Nephron progenitor cell (in vitro differentiated cells): ENCODE measurements at regions not wholly inside any gene's neighbourhood (a gene's known extent, or its start where the extent isn't known, plus 50 kb on each side); places are given as distances from the start of the nearest gene placed in this dataset.

Experiments
- DNase-seq: peaks from one replicate; pipeline ENCODE4 v3.0.0; 2021
- H3K27ac Mint-ChIP-seq: 2 replicates; pipeline ENCODE4 v1.8.0; 2021; ENCODE audit warnings: mild to moderate bottlenecking, moderate library complexity, mixed read lengths
- H3K27me3 Mint-ChIP-seq: 2 replicates; pipeline ENCODE4 v1.8.0; 2021; ENCODE audit warnings: mild to moderate bottlenecking, low read depth, mixed read lengths; ENCODE audit not compliant: poor library complexity
- H3K36me3 Mint-ChIP-seq: 2 replicates; pipeline ENCODE4 v1.8.0; 2021; ENCODE audit warnings: low read depth, mixed read lengths
- H3K4me1 Mint-ChIP-seq: 2 replicates; pipeline ENCODE4 v1.8.0; 2021; ENCODE audit warnings: mixed read lengths
- H3K4me3 Mint-ChIP-seq: 2 replicates; pipeline ENCODE4 v1.8.0; 2021; ENCODE audit warnings: mild to moderate bottlenecking, moderate library complexity, mixed read lengths
- H3K9me3 Mint-ChIP-seq: 2 replicates; pipeline ENCODE4 v1.8.0; 2021; ENCODE audit warnings: mild to moderate bottlenecking, moderate library complexity, mixed read lengths
- TF ChIP-seq, protein P1 (sequence below): fragments of 200-600 bp; sonication (generic); IDR thresholded peaks from 2 replicates; pipeline ENCODE4 v1.5.0; 2021; ENCODE audit warnings: antibody characterized with exemption

DNA sequence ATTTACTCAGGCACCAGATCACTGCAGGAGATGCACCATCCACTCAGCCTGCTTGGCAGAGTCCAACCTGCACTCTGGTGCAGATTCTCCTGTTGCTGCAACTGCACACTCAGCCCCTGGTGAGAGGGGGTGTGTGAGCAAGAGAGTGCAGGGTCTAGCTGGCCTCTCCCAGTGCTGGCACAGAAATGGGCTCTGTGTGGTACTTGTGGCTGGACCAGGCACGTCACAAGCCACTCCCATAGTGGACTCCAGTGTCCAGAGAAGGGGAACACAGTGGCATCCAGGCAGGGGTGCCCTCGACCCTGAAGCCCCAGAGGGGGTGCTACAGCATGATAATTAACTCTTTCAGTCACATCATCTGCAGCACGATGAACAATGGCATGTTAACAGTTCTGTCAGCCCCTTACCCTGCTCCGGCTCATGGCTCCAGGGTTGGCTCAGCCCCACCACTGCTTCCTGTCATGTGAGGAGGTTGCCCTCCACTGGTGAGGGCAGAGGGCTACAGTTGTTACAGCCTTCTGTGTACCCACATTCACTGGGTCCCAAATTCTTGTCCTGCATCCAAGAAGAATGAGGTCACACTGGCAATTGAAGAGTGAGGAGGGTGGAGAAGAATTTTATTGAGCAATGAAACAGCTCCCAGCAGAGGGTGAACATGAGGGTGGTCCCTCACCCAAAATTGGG lies 135.7 kb downstream of the EVA1A start:
- Mint-ChIP-seq H3K4me3 (no peak overlapping the region), H3K9me3 (no peaks in the 10 kb centered on the region), H3K4me1 (peaks cover 8% of the 10 kb centered on the region), H3K36me3 (no peaks in the 10 kb centered on the region), H3K27ac (no peak overlapping the region), H3K27me3 (peaks cover 10% of the 10 kb centered on the region)
- TF ChIP-seq, protein P1, sequence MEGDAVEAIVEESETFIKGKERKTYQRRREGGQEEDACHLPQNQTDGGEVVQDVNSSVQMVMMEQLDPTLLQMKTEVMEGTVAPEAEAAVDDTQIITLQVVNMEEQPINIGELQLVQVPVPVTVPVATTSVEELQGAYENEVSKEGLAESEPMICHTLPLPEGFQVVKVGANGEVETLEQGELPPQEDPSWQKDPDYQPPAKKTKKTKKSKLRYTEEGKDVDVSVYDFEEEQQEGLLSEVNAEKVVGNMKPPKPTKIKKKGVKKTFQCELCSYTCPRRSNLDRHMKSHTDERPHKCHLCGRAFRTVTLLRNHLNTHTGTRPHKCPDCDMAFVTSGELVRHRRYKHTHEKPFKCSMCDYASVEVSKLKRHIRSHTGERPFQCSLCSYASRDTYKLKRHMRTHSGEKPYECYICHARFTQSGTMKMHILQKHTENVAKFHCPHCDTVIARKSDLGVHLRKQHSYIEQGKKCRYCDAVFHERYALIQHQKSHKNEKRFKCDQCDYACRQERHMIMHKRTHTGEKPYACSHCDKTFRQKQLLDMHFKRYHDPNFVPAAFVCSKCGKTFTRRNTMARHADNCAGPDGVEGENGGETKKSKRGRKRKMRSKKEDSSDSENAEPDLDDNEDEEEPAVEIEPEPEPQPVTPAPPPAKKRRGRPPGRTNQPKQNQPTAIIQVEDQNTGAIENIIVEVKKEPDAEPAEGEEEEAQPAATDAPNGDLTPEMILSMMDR: peak; percentile 7
- DNase-seq: no peak

DNA sequence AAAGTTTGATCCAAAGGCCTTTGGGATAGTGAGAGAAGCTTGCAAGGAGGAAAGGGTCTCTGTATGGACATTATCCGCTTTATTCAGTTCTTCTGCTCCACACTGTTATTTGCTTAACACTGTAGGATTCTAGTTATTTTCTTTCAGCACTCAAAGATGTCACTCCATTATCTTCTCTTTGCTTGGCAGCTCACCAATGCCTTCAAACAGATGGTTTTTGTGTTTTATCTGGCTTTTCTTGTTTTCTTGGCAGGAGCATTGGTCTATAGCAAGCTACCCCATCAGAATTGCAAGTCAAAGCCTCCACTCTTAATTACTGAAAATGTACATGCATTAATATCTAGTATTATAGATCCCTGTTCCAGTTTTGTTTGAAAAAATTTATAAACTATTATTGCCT lies 138.8 kb downstream of the EVA1A start:
- TF ChIP-seq, protein P1: no peak
- DNase-seq: no peak
- Mint-ChIP-seq H3K27me3 (peaks cover 10% of the 10 kb centered on the region), H3K4me3 (no peak overlapping the region), H3K36me3 (no peaks in the 10 kb centered on the region), H3K9me3 (no peaks in the 10 kb centered on the region), H3K4me1 (peaks cover 1% of the 10 kb centered on the region), H3K27ac (no peak overlapping the region)

DNA sequence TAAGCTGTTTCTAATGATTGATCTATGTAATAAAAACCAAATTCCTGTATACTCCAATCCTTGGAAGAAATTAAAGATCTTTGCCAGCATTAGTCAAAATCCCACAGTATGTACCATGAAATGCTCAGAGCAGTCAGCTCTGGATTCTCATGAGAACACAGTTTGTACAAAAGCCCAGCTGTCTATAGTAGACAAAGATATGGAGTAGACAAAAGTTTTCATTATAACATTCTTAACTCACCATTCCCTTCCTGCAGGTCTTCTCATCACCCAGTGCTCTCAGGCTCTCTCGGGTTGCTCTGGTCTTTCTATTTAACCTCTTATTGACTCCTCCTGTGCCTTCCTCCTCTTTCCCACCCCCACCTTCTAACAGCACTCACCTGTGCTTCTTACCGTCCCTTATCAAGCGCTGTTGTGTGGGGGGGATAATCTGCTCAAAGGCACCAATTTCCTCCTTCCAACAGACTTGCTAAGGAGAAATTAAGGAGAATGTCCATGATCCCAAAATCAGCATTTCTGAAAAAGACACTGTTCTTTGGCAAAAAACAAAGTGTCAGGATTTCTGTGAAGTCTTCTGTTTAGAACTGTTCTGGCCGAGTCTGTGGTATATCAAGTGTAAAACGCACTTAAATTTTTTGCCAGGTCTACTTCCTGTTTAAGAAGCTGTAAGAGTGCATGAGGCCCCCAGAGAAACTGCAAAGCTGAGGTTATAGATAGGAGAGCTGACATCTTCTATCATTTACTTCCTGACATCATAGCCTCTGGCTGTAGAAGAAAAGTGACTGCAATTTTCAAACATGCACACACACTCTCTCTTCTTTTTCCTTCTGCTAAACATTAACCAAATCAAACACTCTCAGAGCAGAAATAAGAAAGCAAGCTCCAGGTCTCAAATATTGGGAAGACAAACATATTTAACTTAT lies 144.1 kb downstream of the EVA1A start:
- Mint-ChIP-seq H3K27me3 (peaks cover 4% of the 10 kb centered on the region), H3K36me3 (no peaks in the 10 kb centered on the region), H3K27ac (peak overlapping the region; percentile 17), H3K9me3 (peaks cover 5% of the 10 kb centered on the region), H3K4me3 (no peak overlapping the region), H3K4me1 (peaks cover 13% of the 10 kb centered on the region)
- TF ChIP-seq, protein P1: no peak
- no peak for DNase-seq

DNA sequence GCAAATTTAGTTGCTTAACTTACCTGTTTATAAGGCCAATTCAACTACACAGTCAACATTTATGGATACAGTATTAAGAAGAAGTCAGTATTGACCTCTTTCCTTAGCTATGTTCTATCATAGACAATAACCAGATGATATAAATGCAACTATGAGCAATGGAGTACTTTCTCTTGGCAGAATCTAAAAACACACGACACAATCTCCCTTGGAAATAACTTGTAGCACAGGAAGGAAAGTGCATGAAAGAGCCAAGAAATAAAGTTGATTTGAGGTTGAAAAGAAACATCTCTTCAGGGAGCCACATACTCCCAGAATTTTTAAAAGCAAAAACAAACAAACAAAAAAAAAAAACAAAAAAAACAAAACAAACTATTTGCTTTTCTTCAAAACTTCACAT lies 145.0 kb downstream of the EVA1A start:
- TF ChIP-seq, protein P1: no peak
- DNase-seq: no peak
- peaks cover 3% of the 10 kb centered on the region for H3K27me3 Mint-ChIP-seq
- no peak overlapping the region for H3K27ac Mint-ChIP-seq
- H3K4me1 Mint-ChIP-seq: peaks cover 13% of the 10 kb centered on the region
- no peak overlapping the region for H3K4me3 Mint-ChIP-seq
- H3K36me3 Mint-ChIP-seq: no peaks in the 10 kb centered on the region
- peaks cover 9% of the 10 kb centered on the region for H3K9me3 Mint-ChIP-seq

DNA sequence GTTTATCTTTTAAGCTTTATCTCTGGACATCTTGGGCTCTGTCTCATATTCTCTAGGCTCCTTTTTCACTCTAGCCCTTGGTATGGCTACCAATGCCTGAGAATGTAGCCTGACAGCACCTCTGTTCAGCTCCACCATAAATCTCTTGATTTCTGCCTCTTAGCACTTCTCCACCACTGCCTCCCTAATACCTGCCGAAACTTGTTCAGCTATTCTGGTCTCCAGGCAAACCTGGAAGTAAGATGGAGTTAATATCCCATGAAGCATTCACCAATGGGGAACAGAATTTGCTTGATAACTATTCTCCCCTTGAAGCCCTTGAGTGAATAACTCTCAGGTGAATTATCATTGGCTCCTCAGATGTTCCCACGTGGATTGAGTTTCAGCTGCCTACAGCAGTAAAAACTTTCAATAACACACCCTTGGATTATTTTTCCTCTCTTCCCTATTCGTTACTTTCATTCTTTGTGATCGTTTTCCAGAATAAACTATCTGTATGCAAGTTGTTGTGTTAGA lies 145.6 kb downstream of the EVA1A start:
- Mint-ChIP-seq H3K4me3 (no peak overlapping the region), H3K4me1 (peaks cover 13% of the 10 kb centered on the region), H3K9me3 (peaks cover 15% of the 10 kb centered on the region), H3K27ac (no peak overlapping the region), H3K27me3 (no peaks in the 10 kb centered on the region), H3K36me3 (peaks cover 5% of the 10 kb centered on the region)
- no peak for DNase-seq
- TF ChIP-seq, protein P1: no peak
